H9 (cell line): ENCODE measurements at regions not wholly inside any gene's neighbourhood (a gene's known extent, or its start where the extent isn't known, plus 50 kb on each side); places are given as distances from the start of the nearest gene placed in this dataset.

Experiments
- DNase-seq: peaks from one replicate; pipeline ENCODE4 v3.0.0-alpha.2; 2017
- H2AFZ ChIP-seq: one replicate; pipeline ENCODE4 v1.6.1; 2013; ENCODE audit warnings: mild to moderate bottlenecking, low read length, control low read depth, moderate library complexity
- H2AK5ac ChIP-seq: 2 replicates; pipeline ENCODE4 v1.6.1; 2013; ENCODE audit warnings: low read length, control low read depth, mixed read lengths; ENCODE audit not compliant: insufficient read length
- H2BK120ac ChIP-seq: one replicate; pipeline ENCODE4 v1.6.1; 2013; ENCODE audit warnings: low read depth, mild to moderate bottlenecking, low read length, control low read depth, inconsistent platforms; ENCODE audit not compliant: poor library complexity, severe bottlenecking
- H2BK12ac ChIP-seq: 2 replicates; pipeline ENCODE4 v1.6.1; 2013; ENCODE audit warnings: low read length, control low read depth, mixed read lengths, low read depth; ENCODE audit not compliant: insufficient read length
- H2BK15ac ChIP-seq: 2 replicates; pipeline ENCODE4 v1.6.1; 2013; ENCODE audit warnings: low read depth, low read length, control low read depth
- H2BK20ac ChIP-seq: one replicate; pipeline ENCODE4 v1.6.1; 2013; ENCODE audit warnings: low read depth, mild to moderate bottlenecking, low read length, control low read depth, inconsistent platforms; ENCODE audit not compliant: poor library complexity, severe bottlenecking
- H2BK5ac ChIP-seq: 2 replicates; pipeline ENCODE4 v1.6.1; 2013; ENCODE audit warnings: low read length, control low read depth, mixed read lengths; ENCODE audit not compliant: insufficient read length
- H3K14ac ChIP-seq: 2 replicates; pipeline ENCODE4 v1.6.1; 2013; ENCODE audit warnings: low read length, control low read depth; ENCODE audit not compliant: insufficient read depth
- H3K18ac ChIP-seq: 2 replicates; pipeline ENCODE4 v1.6.1; 2013; ENCODE audit warnings: low read depth, mild to moderate bottlenecking, mixed read lengths, low read length, control low read depth; ENCODE audit not compliant: insufficient read length
- H3K23ac ChIP-seq: 2 replicates; pipeline ENCODE4 v1.6.1; 2013; ENCODE audit warnings: low read length, control low read depth, mixed read lengths, low read depth; ENCODE audit not compliant: insufficient read length
- H3K23me2 ChIP-seq: 2 replicates; pipeline ENCODE4 v1.6.1; 2013; ENCODE audit warnings: low read depth, mild to moderate bottlenecking, mixed read lengths, low read length, control low read depth; ENCODE audit not compliant: insufficient read length, poor library complexity, severe bottlenecking
- H3K27ac ChIP-seq: 2 replicates; pipeline ENCODE4 v1.5.1; 2013; ENCODE audit warnings: low read length, control low read depth, mixed read lengths, low read depth; ENCODE audit not compliant: insufficient read length
- H3K27me3 ChIP-seq: 2 replicates; pipeline ENCODE4 v1.6.1; 2013; ENCODE audit warnings: low read length, control low read depth, inconsistent platforms; ENCODE audit not compliant: insufficient read depth
- H3K4ac ChIP-seq: 2 replicates; pipeline ENCODE4 v1.6.1; 2013; ENCODE audit warnings: low read depth, mild to moderate bottlenecking, control low read depth, inconsistent platforms, low read length, moderate library complexity
- H3K4me1 ChIP-seq: 2 replicates; pipeline ENCODE4 v1.6.1; 2013; ENCODE audit warnings: low read length, control low read depth, inconsistent platforms; ENCODE audit not compliant: insufficient read depth
- H3K4me2 ChIP-seq: 2 replicates; pipeline ENCODE4 v1.6.1; 2013; ENCODE audit warnings: low read length, control low read depth, mixed read lengths; ENCODE audit not compliant: insufficient read length, insufficient read depth
- H3K56ac ChIP-seq: 2 replicates; pipeline ENCODE4 v1.6.1; 2013; ENCODE audit warnings: low read depth, mild to moderate bottlenecking, mixed read lengths, low read length, control low read depth; ENCODE audit not compliant: insufficient read length
- H3K79me1 ChIP-seq: 2 replicates; pipeline ENCODE4 v1.6.1; 2013; ENCODE audit warnings: low read depth, mild to moderate bottlenecking, moderate library complexity, low read length, control low read depth, inconsistent platforms; ENCODE audit not compliant: insufficient read depth, poor library complexity, severe bottlenecking
- H3K79me2 ChIP-seq: 2 replicates; pipeline ENCODE4 v1.6.1; 2013; ENCODE audit warnings: low read length, control low read depth, inconsistent platforms; ENCODE audit not compliant: insufficient read depth
- H3K9ac ChIP-seq: 2 replicates; pipeline ENCODE4 v1.6.1; 2013; ENCODE audit warnings: low read length, control low read depth, mixed read lengths; ENCODE audit not compliant: insufficient read length; ENCODE audit errors: extremely low read depth
- H3K9me3 ChIP-seq: one replicate; pipeline ENCODE4 v1.6.1; 2013; ENCODE audit warnings: low read depth, low read length, inconsistent platforms; ENCODE audit not compliant: control insufficient read depth
- H3T11ph ChIP-seq: one replicate; pipeline ENCODE4 v1.6.1; 2013; ENCODE audit warnings: mild to moderate bottlenecking, low read length, control low read depth, inconsistent platforms
- H4K20me1 ChIP-seq: one replicate; pipeline ENCODE4 v1.6.1; 2013; ENCODE audit not compliant: control insufficient read depth, insufficient read length, insufficient read depth
- H4K5ac ChIP-seq: 2 replicates; pipeline ENCODE4 v1.6.1; 2013; ENCODE audit warnings: low read depth, mild to moderate bottlenecking, mixed read lengths, low read length, control low read depth; ENCODE audit not compliant: insufficient read length
- H4K8ac ChIP-seq: replicated peaks from 2 replicates; pipeline ENCODE4 v1.6.1; 2013; ENCODE audit warnings: low read length, control low read depth, mixed read lengths, low read depth; ENCODE audit not compliant: insufficient read length
- H4K91ac ChIP-seq: 2 replicates; pipeline ENCODE4 v1.6.1; 2013; ENCODE audit warnings: low read depth, mild to moderate bottlenecking, moderate library complexity, mixed read lengths, low read length, control low read depth; ENCODE audit not compliant: insufficient read length
- H3K27ac Mint-ChIP-seq, 3 experiments: 2 replicates in 2 of 3; 3 replicates in 1 of 3; pipeline ENCODE4 v1.8.0; 2020 to 2021; ENCODE audit warnings: mixed read lengths in 3 of 3, mild to moderate bottlenecking in 1 of 3, moderate library complexity in 1 of 3
- H3K27me3 Mint-ChIP-seq: 2 replicates; pipeline ENCODE4 v1.8.0; 2021; ENCODE audit warnings: low read depth, mild to moderate bottlenecking, moderate library complexity, mixed read lengths
- H3K36me3 Mint-ChIP-seq, 3 experiments: 2 replicates in 2 of 3; 3 replicates in 1 of 3; pipeline ENCODE4 v1.8.0; 2020 to 2021; ENCODE audit warnings: low read depth in 3 of 3, mixed read lengths in 3 of 3; ENCODE audit not compliant: insufficient read depth in 1 of 3
- H3K4me1 Mint-ChIP-seq, 2 experiments: 2 replicates each; pipeline ENCODE4 v1.8.0; 2020; ENCODE audit warnings: mixed read lengths in 2 of 2
- H3K4me3 Mint-ChIP-seq, 2 experiments: 2 replicates in 1 of 2; 3 replicates in 1 of 2; pipeline ENCODE4 v1.8.0; 2020 to 2021; ENCODE audit warnings: mild to moderate bottlenecking in 2 of 2, mixed read lengths in 2 of 2, moderate library complexity in 1 of 2
- H3K9me3 Mint-ChIP-seq, 2 experiments: 2 replicates in 1 of 2; 3 replicates in 1 of 2; pipeline ENCODE4 v1.8.0; 2020; ENCODE audit warnings: mild to moderate bottlenecking in 2 of 2, mixed read lengths in 2 of 2, moderate library complexity in 1 of 2
- WGBS: extraction: QIAGEN DNeasy Blood & Tissue Kit; methylation state at CpG from one replicate; pipeline ENCODE4 v1.1.7; 2013; ENCODE audit warnings: missing lambda C conversion rate, low lambda C conversion rate, mixed read lengths; ENCODE audit not compliant: insufficient read length; ENCODE audit errors: extremely low coverage; 5-methylcytosine and 5-hydroxymethylcytosine counted together
- TF ChIP-seq, protein P1 (sequence below): fragments of 200-600 bp; sonication (generic); conservative IDR thresholded peaks from 3 replicates; pipeline ENCODE4 v1.8.0; 2021; ENCODE audit warnings: antibody characterized with exemption, mild to moderate bottlenecking

GRCh38 chr7:3094701-3095445, 51.2 kb upstream of the CARD11 start:
- H3K36me3 Mint-ChIP-seq, result no peaks in the 10 kb centered on the region
- H3K79me2 ChIP-seq, result no peaks in the 10 kb centered on the region
- H3K23ac ChIP-seq, result no peak overlapping the region
- no peak overlapping the region for H3K9ac ChIP-seq
- no peak overlapping the region for H4K8ac ChIP-seq
- no peaks in the 10 kb centered on the region for H3K9me3 ChIP-seq
- no peak overlapping the region for H3K4ac ChIP-seq
- TF ChIP-seq, protein P1, sequence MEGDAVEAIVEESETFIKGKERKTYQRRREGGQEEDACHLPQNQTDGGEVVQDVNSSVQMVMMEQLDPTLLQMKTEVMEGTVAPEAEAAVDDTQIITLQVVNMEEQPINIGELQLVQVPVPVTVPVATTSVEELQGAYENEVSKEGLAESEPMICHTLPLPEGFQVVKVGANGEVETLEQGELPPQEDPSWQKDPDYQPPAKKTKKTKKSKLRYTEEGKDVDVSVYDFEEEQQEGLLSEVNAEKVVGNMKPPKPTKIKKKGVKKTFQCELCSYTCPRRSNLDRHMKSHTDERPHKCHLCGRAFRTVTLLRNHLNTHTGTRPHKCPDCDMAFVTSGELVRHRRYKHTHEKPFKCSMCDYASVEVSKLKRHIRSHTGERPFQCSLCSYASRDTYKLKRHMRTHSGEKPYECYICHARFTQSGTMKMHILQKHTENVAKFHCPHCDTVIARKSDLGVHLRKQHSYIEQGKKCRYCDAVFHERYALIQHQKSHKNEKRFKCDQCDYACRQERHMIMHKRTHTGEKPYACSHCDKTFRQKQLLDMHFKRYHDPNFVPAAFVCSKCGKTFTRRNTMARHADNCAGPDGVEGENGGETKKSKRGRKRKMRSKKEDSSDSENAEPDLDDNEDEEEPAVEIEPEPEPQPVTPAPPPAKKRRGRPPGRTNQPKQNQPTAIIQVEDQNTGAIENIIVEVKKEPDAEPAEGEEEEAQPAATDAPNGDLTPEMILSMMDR, result no peak
- no peak overlapping the region for H3K14ac ChIP-seq
- no peak overlapping the region for H3K4me3 Mint-ChIP-seq
- no peaks in the 10 kb centered on the region for H4K20me1 ChIP-seq
- H3T11ph ChIP-seq, result no peak overlapping the region
- H2BK15ac ChIP-seq, result no peak overlapping the region
- no peak overlapping the region for H3K27ac ChIP-seq
- H3K79me1 ChIP-seq, result no peaks in the 10 kb centered on the region
- peaks cover 4 to 8% of the 10 kb centered on the region in 2 experiments; a peak in 3 of 4 replicates for H3K4me1 Mint-ChIP-seq
- no CpG with 5 or more reads among the region's 23 CpGs for WGBS
- H3K4me1 ChIP-seq, result no peaks in the 10 kb centered on the region
- H4K91ac ChIP-seq, result no peak overlapping the region
- H3K9me3 Mint-ChIP-seq, result no peaks in the 10 kb centered on the region; a peak in 1 of 5 replicates
- no peak overlapping the region for H2BK12ac ChIP-seq
- no peak overlapping the region; a peak in 2 of 7 replicates for H3K27ac Mint-ChIP-seq
- H2BK20ac ChIP-seq, result no peak overlapping the region
- H2AFZ ChIP-seq, result no peak overlapping the region
- H3K27me3 Mint-ChIP-seq, result no peaks in the 10 kb centered on the region; the same call in 1 of the 2 replicates
- no peak overlapping the region for H2AK5ac ChIP-seq
- H3K56ac ChIP-seq, result no peak overlapping the region
- no peak overlapping the region for H2BK5ac ChIP-seq
- H3K27me3 ChIP-seq, result no peaks in the 10 kb centered on the region
- H3K23me2 ChIP-seq, result no peaks in the 10 kb centered on the region
- H3K18ac ChIP-seq, result no peak overlapping the region
- no peak overlapping the region for H4K5ac ChIP-seq
- no peak overlapping the region for H3K4me2 ChIP-seq
- no peak for DNase-seq
- no peak overlapping the region for H2BK120ac ChIP-seq
